Body of pancreas (tissue), 4 donors: ENCODE measurements at regions not wholly inside any gene's neighbourhood (a gene's known extent, or its start where the extent isn't known, plus 50 kb on each side); places are given as distances from the start of the nearest gene placed in this dataset.
"Not testable (repeated sequence)": the region's sequence is repeated elsewhere in the genome, so short reads cannot be mapped to it uniquely, and the experiment has no call there.

Source experiments
- POLR2A ChIP-seq, 3 donors: fragments of 450-650 bp; IDR thresholded peaks; one replicate each; pipeline ENCODE4 v1.6.1; 2016; ENCODE audit warnings: antibody characterized with exemption in 3 of 3, mild to moderate bottlenecking in 2 of 3
- TF ChIP-seq, protein P1 (sequence below), 7 experiments: fragments of 450-650 bp in 4 of 7; fragments of 200-600 bp in 3 of 7; sonication (generic) in 3 of 7; IDR thresholded peaks; one replicate each; pipeline ENCODE4 v1.5.1; 2016 to 2019; ENCODE audit warnings: antibody characterized with exemption in 7 of 7

DNA sequence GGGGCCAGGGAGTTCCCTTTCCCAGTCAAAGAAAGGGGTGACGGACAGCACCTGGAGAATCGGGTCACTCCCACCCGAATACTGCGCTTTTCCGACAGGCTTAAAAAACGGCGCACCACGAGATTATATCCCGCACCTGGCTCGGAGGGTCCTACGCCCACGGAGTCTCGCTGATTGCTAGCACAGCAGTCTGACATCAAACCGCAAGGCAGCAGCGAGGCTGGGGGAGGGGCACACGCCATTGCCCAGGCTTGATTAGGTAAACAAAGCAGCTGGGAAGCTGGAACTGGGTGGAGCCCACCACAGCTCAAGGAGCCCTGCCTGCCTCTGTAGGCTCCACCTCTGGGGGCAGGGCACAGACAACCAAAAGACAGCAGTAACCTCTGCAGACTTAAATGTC lies 223.6 kb downstream of the ETV1 start:
- TF ChIP-seq, protein P1, sequence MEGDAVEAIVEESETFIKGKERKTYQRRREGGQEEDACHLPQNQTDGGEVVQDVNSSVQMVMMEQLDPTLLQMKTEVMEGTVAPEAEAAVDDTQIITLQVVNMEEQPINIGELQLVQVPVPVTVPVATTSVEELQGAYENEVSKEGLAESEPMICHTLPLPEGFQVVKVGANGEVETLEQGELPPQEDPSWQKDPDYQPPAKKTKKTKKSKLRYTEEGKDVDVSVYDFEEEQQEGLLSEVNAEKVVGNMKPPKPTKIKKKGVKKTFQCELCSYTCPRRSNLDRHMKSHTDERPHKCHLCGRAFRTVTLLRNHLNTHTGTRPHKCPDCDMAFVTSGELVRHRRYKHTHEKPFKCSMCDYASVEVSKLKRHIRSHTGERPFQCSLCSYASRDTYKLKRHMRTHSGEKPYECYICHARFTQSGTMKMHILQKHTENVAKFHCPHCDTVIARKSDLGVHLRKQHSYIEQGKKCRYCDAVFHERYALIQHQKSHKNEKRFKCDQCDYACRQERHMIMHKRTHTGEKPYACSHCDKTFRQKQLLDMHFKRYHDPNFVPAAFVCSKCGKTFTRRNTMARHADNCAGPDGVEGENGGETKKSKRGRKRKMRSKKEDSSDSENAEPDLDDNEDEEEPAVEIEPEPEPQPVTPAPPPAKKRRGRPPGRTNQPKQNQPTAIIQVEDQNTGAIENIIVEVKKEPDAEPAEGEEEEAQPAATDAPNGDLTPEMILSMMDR (IDR thresholded peaks at IDR 0.05): not testable (repeated sequence)
- not testable (repeated sequence) for TF ChIP-seq POLR2A (IDR thresholded peaks at IDR 0.05)
